IPS DF 6.9 (cell line): ENCODE measurements at regions not wholly inside any gene's neighbourhood (a gene's known extent, or its start where the extent isn't known, plus 50 kb on each side); places are given as distances from the start of the nearest gene placed in this dataset.

Experiments
- DNase-seq: peaks from one replicate; pipeline ENCODE4 v3.0.0-alpha.2; 2013; ENCODE audit warnings: low read depth, low spot score
- H3K27ac ChIP-seq: one replicate; pipeline ENCODE4 v1.5.1; 2013; ENCODE audit warnings: low read length, control low read depth
- H3K27me3 ChIP-seq: 2 replicates; pipeline ENCODE4 v1.6.1; 2013; ENCODE audit warnings: mild to moderate bottlenecking, low read length; ENCODE audit not compliant: control insufficient read depth, insufficient read depth
- H3K36me3 ChIP-seq: 2 replicates; pipeline ENCODE4 v1.6.1; 2013; ENCODE audit warnings: low read length; ENCODE audit not compliant: control insufficient read depth, insufficient read depth
- H3K4me1 ChIP-seq: 2 replicates; pipeline ENCODE4 v1.6.1; 2013; ENCODE audit warnings: low read length; ENCODE audit not compliant: control insufficient read depth, insufficient read depth
- H3K4me3 ChIP-seq: 2 replicates; pipeline ENCODE4 v1.5.1; 2013; ENCODE audit warnings: mild to moderate bottlenecking, low read length
- H3K9me3 ChIP-seq: 2 replicates; pipeline ENCODE4 v1.6.1; 2013; ENCODE audit warnings: low read length, inconsistent platforms; ENCODE audit not compliant: control insufficient read depth, insufficient read depth
- WGBS: extraction: QIAGEN DNeasy Blood & Tissue Kit; methylation state at CpG from one replicate; pipeline ENCODE4 v1.1.7; 2013; ENCODE audit warnings: mixed read lengths, missing lambda C conversion rate; ENCODE audit not compliant: insufficient read length, insufficient coverage; 5-methylcytosine and 5-hydroxymethylcytosine counted together

DNA sequence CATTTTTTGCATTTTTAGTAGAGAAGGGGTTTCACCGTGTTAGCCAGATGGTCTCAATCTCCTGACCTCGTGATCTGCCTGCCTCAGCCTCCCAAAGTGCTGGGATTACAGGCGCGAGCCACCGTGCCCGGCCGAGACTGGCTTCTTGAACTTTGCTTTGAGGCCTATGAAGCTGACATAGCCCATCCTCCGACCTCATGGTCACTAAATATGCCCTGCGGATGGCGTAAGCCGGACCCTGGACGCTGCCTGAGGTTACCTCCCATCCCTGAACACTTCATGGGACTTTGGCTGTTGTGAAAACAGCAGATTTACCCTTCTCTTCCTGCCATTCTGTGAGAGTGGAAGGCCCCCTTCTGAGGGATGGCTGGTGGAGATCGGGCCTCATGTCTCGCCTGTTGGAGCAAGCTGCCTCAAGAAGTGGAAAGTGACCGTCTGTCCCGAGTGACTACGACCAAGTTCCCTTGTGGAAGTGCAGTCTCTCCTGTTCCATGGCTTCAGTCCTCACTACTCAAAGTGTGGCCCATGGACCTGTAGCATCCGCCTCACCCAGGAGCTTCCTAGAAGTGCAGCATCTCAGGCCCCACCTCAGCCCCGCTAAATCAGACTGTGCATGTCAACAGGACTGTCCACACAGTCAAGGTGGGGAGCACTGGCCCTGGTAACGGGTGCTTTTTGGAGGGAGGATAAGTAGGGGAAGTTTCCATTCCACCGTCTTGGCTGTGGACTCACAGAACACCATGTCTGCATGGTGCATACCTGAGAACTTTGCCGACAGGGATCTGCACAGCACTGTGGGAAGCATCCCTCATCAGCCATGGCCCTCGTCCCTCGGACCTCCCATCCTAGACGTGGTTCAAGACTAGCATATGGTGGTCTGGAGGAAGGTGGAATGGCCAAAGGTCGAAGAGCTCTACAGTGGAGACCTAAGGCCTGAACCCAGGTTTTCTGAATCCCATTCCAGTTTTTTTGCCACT, 210.5 kb upstream of the SHH start:
- no peak overlapping the region for H3K27ac ChIP-seq
- H3K36me3 ChIP-seq, result no peaks in the 10 kb centered on the region
- peaks cover 21% of the 10 kb centered on the region for H3K9me3 ChIP-seq
- no peaks in the 10 kb centered on the region for H3K4me1 ChIP-seq
- H3K27me3 ChIP-seq, result no peaks in the 10 kb centered on the region
- no peak for DNase-seq
- WGBS, result no CpG with 5 or more reads among the region's 26 CpGs
- no peak overlapping the region for H3K4me3 ChIP-seq

GRCh38 chr7:156021471-156021870, 209.2 kb upstream of the SHH start:
- Histone ChIP-seq H3K27ac (no peak overlapping the region), H3K36me3 (no peaks in the 10 kb centered on the region), H3K9me3 (peaks cover 24% of the 10 kb centered on the region), H3K27me3 (no peaks in the 10 kb centered on the region), H3K4me1 (no peaks in the 10 kb centered on the region), H3K4me3 (no peak overlapping the region)
- no CpG with 5 or more reads among the region's 9 CpGs for WGBS
- no peak for DNase-seq

GRCh38 chr7:156020566-156020965, 208.3 kb upstream of the SHH start:
- Histone ChIP-seq H3K27ac (no peak overlapping the region), H3K36me3 (no peaks in the 10 kb centered on the region), H3K27me3 (no peaks in the 10 kb centered on the region), H3K4me1 (no peaks in the 10 kb centered on the region), H3K9me3 (peaks cover 29% of the 10 kb centered on the region), H3K4me3 (no peak overlapping the region)
- no CpG with 5 or more reads among the region's 5 CpGs for WGBS
- DNase-seq, result no peak

DNA sequence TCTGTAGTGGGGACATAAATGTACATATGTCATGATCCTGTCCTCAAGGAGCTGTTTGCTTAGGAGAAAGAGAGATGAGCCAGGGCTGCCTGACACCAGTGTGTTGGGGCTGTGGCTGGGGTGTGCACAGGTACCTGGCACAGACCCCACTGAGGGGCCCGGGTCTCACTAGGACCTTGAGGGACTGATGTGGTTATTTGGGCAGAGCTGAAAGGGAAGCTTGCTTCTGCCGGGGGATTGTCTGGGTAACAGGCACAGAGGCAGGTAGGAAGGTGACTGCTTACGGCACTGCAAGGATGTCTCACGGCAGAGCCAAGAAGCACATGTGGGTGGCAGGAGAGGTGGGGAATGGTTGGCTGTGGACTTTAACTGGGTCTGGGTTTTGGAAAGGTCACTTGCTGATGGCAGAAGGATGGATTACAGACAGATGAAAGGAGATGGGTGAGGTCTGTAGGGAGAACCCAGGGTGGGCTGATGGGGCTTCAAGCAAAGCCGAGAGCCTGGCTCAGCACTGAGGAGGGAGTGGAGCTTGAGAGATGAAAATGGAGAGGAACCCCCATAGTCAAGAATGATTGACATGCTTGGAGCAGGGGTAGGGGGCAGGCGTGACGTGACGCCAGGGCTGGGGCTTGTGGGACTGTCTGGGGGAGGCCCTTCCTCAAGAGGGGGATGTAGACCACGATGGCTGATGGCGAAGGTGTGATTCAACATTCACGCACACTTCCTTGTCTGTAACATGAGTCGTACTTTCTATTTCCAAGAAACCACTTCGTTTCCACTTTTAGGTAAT, 207.7 kb upstream of the SHH start:
- DNase-seq, result no peak

DNA sequence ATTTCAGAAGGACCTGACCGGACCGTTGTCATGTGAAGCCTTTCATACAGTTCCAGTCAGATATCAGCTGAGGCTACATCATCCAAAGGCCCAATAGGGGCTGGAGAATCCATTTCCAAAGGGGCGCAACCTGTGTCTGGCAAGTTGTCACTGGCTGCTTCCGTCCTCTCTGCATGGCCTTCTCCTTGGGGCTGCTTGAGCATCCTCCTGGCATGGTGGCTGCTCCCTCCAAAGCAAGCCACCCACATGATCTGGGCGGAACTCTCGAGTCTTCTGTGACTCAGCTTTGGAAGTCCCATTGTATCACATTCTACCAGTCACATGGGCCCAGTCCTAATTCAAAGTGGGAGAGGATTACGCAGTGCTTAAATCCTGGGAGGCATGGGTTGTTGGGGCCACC, 207.0 kb upstream of the SHH start:
- H3K4me1 ChIP-seq, result no peaks in the 10 kb centered on the region
- H3K36me3 ChIP-seq, result no peaks in the 10 kb centered on the region
- no peaks in the 10 kb centered on the region for H3K27me3 ChIP-seq
- H3K27ac ChIP-seq, result no peak overlapping the region
- no peak for DNase-seq
- H3K4me3 ChIP-seq, result no peak overlapping the region
- peaks cover 29% of the 10 kb centered on the region for H3K9me3 ChIP-seq
- WGBS, result no CpG with 5 or more reads among the region's 7 CpGs

More for the DNA sequence above, 207.7 kb upstream of the SHH start:
- Histone ChIP-seq H3K27ac (no peak overlapping the region), H3K4me1 (no peaks in the 10 kb centered on the region), H3K9me3 (peaks cover 30% of the 10 kb centered on the region), H3K27me3 (no peaks in the 10 kb centered on the region), H3K36me3 (no peaks in the 10 kb centered on the region), H3K4me3 (no peak overlapping the region)
- WGBS, result no CpG with 5 or more reads among the region's 13 CpGs

DNA sequence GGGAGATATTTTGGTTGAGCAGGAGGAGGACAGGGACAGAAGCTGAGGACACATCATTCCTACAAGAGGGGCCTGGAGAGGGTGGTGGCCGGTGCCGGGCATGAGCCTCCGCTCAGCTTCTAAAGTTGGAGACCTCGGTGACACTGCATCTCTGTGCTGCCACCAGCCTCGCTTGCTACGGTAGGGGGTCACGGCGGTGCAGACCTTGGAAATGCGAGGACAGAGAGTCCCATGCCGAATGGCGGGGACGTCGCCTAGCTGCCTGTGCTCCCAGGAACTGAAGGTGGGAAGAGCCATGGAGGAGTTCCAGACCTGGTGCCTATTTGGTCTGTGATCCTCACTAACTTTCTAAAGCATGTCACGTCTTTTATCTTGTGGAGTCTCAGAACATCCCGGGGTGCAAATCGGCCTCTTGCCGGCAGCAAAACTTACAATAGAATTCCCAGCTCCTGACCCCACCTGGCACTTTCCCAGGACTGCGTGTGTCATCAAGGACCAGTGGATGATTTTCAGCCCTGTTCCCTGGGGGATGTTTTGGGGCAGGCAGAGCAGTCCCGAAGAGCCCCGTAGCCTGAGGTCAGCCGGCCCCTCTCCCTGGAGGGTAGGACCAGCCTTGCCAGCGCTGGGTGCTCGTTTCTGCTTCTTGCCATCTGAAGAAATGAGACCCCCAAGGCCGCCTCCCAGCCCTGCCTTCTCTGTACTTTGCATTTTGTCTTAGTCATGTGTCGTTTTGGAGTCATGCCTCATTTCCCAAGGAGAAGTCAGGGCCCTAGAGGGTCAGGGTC, 205.8 kb upstream of the SHH start:
- WGBS, result no CpG with 5 or more reads among the region's 25 CpGs
- no peak overlapping the region for H3K4me3 ChIP-seq
- no peak for DNase-seq

GRCh38 chr7:156017431-156017830, 205.2 kb upstream of the SHH start:
- H3K27me3 ChIP-seq, result no peaks in the 10 kb centered on the region
- WGBS, result no CpG with 5 or more reads among the region's 8 CpGs
- H3K36me3 ChIP-seq, result no peaks in the 10 kb centered on the region
- no peak overlapping the region for H3K27ac ChIP-seq
- peaks cover 27% of the 10 kb centered on the region for H3K9me3 ChIP-seq
- DNase-seq, result no peak
- H3K4me1 ChIP-seq, result no peaks in the 10 kb centered on the region
- no peak overlapping the region for H3K4me3 ChIP-seq

More for the DNA sequence above, 205.8 kb upstream of the SHH start:
- no peaks in the 10 kb centered on the region for H3K4me1 ChIP-seq
- no peaks in the 10 kb centered on the region for H3K36me3 ChIP-seq
- no peak overlapping the region for H3K27ac ChIP-seq
- H3K27me3 ChIP-seq, result no peaks in the 10 kb centered on the region
- H3K9me3 ChIP-seq, result peaks cover 29% of the 10 kb centered on the region

- no peak overlapping the region for H3K4me3 ChIP-seq
- no peaks in the 10 kb centered on the region for H3K27me3 ChIP-seq
- no peak for DNase-seq
- H3K4me1 ChIP-seq, result no peaks in the 10 kb centered on the region
- no CpG with 5 or more reads among the region's 17 CpGs for WGBS
- no peaks in the 10 kb centered on the region for H3K36me3 ChIP-seq
- H3K27ac ChIP-seq, result no peak overlapping the region
- H3K9me3 ChIP-seq, result peaks cover 27% of the 10 kb centered on the region
Observed at GRCh38 chr7:156015237-156016020, 203.2 kb upstream of the SHH start.

DNA sequence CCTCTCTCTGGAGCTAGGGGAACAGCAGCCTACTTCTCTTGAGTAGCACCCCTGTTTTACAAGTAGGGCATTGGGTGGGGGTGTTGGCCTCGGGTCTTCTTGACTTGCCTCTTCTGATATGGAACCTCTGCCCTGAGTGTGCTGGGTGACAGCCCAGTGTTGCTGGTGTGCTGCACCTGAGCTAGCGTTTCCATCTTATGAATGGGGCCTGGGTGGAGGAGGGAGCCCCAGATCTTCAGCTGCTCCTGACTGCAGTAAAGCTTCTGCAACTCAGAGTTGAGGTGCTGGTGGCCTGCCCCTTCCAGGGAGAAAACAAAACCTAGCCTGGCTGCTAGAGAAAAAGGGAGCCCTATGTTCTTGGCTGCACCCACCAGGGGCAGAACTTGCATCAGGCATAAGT, 202.5 kb upstream of the SHH start:
- no peaks in the 10 kb centered on the region for H3K36me3 ChIP-seq
- no peaks in the 10 kb centered on the region for H3K4me1 ChIP-seq
- H3K27me3 ChIP-seq, result no peaks in the 10 kb centered on the region
- no peak overlapping the region for H3K4me3 ChIP-seq
- no peak overlapping the region for H3K27ac ChIP-seq
- H3K9me3 ChIP-seq, result peaks cover 26% of the 10 kb centered on the region
- no peak for DNase-seq
- WGBS, result no CpG with 5 or more reads among the region's 2 CpGs
